ENCODE measurements at regions not wholly inside any gene's neighbourhood (a gene's known extent, or its start where the extent isn't known, plus 50 kb on each side); places are given as distances from the start of the nearest gene placed in this dataset.

DNA sequence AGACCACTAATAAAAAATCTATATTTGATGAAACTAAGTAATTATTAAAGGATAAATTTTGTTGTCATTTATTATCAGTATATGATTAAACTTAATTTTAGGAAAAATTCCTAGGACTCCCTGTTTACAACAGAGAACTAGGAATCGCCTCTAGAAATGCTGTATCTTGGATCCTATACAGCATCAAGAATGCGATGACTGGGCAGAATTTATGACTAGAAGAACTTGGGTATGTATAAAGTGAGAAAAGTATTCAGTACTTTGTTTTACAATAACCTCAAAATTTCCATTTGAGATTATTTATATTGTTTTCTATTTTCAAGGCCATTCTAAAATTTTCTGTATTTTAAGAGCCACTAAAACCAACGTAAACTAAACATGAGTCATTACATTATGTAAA is 82.3 kb upstream of the AGTR1 start:
- TF ChIP-seq, protein P1, sequence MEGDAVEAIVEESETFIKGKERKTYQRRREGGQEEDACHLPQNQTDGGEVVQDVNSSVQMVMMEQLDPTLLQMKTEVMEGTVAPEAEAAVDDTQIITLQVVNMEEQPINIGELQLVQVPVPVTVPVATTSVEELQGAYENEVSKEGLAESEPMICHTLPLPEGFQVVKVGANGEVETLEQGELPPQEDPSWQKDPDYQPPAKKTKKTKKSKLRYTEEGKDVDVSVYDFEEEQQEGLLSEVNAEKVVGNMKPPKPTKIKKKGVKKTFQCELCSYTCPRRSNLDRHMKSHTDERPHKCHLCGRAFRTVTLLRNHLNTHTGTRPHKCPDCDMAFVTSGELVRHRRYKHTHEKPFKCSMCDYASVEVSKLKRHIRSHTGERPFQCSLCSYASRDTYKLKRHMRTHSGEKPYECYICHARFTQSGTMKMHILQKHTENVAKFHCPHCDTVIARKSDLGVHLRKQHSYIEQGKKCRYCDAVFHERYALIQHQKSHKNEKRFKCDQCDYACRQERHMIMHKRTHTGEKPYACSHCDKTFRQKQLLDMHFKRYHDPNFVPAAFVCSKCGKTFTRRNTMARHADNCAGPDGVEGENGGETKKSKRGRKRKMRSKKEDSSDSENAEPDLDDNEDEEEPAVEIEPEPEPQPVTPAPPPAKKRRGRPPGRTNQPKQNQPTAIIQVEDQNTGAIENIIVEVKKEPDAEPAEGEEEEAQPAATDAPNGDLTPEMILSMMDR (conservative IDR thresholded peaks at IDR 0.05; ENCODE audit: low read depth, low read length), result no peak
- DNase-seq (ENCODE audit: low read depth), result no peak
- H3K4me3 ChIP-seq (ENCODE audit: low read length), result no peak overlapping the region

DNA sequence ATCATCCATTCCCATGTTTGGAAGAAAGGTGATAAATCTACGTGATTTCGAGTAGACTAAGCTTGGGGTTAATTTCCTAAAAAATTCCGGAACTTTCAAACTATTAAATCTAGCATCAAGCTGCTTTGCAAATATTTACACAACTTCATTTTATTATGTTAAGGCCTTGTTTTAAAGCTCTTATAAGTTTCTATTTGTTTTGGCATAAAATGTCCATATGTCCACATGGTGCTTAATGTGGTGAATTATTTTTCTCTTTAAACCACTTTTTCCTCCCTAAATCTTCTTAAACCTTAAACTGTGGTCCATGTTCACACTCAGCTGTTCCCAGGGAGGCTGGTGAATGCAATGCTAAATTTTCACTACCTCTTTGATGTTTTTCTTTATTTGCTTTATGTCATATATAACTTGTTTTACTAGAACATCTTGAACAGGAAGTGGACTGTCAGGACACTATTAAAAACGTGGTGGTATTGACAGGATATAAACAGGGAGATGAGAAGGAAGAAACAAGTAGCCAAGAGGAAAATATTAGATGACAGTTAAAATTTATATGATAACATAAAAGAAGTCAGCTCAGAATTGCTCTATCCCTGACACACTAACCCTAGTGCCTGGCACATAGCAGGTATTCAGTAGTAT is 72.5 kb upstream of the AGTR1 start:
- no peak for DNase-seq (ENCODE audit: low read depth)
- TF ChIP-seq, protein P1 (conservative IDR thresholded peaks at IDR 0.05; ENCODE audit: low read depth, low read length), result no peak
- no peak overlapping the region for H3K4me3 ChIP-seq (ENCODE audit: low read length)

DNA sequence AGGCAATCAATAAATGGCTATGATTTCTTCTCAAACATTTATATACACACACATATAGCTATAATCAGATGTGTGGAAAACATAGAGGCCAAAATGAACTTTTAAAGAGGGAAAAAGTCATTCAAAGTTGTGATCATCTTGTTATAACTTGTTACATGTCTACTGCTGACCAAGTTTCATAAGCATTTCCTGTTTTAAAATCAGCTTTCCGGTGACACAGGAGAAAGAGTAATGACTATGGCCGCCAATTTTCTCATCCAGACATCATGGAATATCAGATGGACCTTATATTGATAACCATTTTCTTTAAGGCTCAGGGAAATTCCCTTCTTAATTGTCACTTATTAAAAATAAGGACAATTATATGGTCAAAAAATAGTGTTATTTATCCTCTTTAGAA is 71.7 kb upstream of the AGTR1 start:
- TF ChIP-seq, protein P1 (conservative IDR thresholded peaks at IDR 0.05; ENCODE audit: low read depth, low read length), result no peak
- no peak overlapping the region for H3K4me3 ChIP-seq (ENCODE audit: low read length)
- DNase-seq (ENCODE audit: low read depth), result no peak

DNA sequence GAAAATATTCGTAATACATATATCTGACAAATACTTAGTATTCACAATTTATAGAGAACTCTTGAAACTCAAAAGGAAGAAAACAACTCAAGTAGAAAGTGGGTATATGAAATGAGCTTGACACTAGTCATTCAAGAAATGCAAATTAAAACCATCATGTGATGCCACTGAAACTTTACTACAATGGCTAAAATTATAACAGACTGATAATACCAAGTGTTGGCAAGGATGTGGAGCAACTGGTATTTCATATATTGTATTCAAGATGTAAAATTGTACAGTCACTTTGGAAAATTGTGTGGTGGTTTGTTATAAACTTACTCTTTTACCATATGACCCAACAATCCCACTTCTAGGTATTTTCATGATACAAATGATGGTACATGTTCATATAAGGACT is 68.7 kb upstream of the AGTR1 start:
- TF ChIP-seq, protein P1 (conservative IDR thresholded peaks at IDR 0.05; ENCODE audit: low read depth, low read length), result no peak
- no peak overlapping the region for H3K4me3 ChIP-seq (ENCODE audit: low read length)
- no peak for DNase-seq (ENCODE audit: low read depth)

DNA sequence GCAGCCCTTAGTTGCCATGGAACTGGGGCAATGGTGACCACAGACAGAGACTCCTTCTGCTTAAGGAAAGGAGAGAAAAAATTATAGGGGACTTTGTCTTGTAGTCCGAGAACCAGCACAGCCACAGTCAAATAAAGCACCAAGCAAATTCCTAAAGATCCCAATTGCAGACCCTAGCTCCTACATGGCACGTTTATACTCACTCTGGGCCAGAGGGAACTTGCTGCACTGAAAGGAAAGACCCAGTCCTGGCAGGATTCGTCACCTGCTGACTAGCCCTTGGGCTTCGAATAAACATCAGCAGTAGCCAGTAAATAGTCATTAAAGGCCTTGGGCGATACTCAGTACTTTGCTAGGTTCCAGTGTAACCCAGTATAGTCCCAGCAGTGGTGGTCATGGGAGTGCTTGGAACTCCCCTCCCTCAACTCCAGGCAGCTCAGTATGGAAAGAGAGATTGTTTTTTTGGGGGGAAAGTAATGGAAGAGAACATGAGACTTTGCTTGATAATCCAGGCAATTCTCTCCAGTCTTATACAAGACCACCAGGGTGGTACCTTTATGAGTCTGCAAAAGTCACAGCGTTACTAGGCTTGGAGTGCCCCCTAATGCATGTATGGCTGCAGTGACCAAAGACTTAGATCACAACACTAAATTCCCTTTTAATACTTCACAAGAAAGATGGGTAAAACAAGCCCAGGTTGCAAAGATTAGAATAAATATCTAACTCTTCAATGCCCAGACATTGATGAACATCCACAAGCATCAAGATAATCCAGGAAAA is 66.4 kb upstream of the AGTR1 start:
- no peak overlapping the region for H3K4me3 ChIP-seq (ENCODE audit: low read length)
- TF ChIP-seq, protein P1 (conservative IDR thresholded peaks at IDR 0.05; ENCODE audit: low read depth, low read length), result peak; percentile 36
- DNase-seq (ENCODE audit: low read depth), result no peak

DNA sequence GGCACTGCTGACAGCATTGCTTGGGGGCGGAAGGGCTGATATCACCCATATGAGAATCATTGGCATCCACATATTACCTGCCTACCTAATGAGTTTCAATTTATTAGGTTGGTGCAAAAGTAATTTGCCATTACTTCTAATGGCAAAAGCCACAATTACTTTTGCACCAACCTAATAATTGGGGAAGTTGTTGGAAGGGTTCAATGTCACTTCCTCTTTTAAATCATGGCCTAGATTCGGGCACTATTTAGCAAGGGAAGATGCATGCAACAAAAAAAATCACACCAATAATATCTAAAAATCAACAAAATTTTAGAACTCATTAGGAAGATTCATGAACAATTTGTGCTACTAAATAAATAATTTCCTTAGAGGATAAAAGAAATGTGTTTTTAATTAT is 56.0 kb upstream of the AGTR1 start:
- no peak overlapping the region for H3K4me3 ChIP-seq (ENCODE audit: low read length)
- DNase-seq (ENCODE audit: low read depth), result no peak
- TF ChIP-seq, protein P1 (conservative IDR thresholded peaks at IDR 0.05; ENCODE audit: low read depth, low read length), result no peak

DNA sequence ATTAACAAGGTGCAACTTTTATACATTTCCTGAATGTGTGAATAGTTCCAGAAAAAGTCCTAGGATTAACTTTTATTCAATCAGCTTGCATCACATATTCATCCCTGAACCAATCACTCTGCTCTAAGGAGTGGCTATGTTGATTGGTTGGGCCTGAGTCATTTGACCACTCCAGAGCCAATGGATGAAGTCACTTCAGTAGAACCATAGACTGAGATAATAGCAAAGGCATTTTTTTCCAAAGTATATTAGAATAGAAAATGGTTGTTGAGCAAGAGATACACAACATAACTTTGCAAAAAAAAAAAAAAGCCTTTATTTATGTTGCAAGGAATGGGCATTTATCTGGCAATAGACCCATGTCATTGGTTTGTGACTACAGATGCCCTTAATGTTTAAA is 55.5 kb upstream of the AGTR1 start:
- H3K4me3 ChIP-seq (ENCODE audit: low read length), result no peak overlapping the region
- TF ChIP-seq, protein P1 (conservative IDR thresholded peaks at IDR 0.05; ENCODE audit: low read depth, low read length), result no peak
- no peak for DNase-seq (ENCODE audit: low read depth)
